Glutamatergic neuron (in vitro differentiated cells): ENCODE measurements at regions not wholly inside any gene's neighbourhood (a gene's known extent, or its start where the extent isn't known, plus 50 kb on each side); places are given as distances from the start of the nearest gene placed in this dataset.

Experiments
- DNase-seq: peaks from one replicate; pipeline ENCODE4 v3.0.0; 2022
- H3K27ac Mint-ChIP-seq: one replicate; pipeline ENCODE4 v1.8.0; 2020; ENCODE audit warnings: mild to moderate bottlenecking, mixed read lengths, inconsistent platforms; ENCODE audit not compliant: unreplicated experiment
- H3K27me3 Mint-ChIP-seq: one replicate; pipeline ENCODE4 v1.8.0; 2020; ENCODE audit warnings: mild to moderate bottlenecking, moderate library complexity, mixed read lengths, inconsistent platforms; ENCODE audit not compliant: unreplicated experiment
- H3K36me3 Mint-ChIP-seq: one replicate; pipeline ENCODE4 v1.8.0; 2020; ENCODE audit warnings: mild to moderate bottlenecking, mixed read lengths, inconsistent platforms; ENCODE audit not compliant: unreplicated experiment
- H3K4me1 Mint-ChIP-seq: one replicate; pipeline ENCODE4 v1.8.0; 2020; ENCODE audit warnings: mild to moderate bottlenecking, low read depth, mixed read lengths, inconsistent platforms; ENCODE audit not compliant: unreplicated experiment
- H3K4me3 Mint-ChIP-seq: one replicate; pipeline ENCODE4 v1.8.0; 2020; ENCODE audit warnings: mild to moderate bottlenecking, mixed read lengths, inconsistent platforms; ENCODE audit not compliant: unreplicated experiment
- H3K9me3 Mint-ChIP-seq: one replicate; pipeline ENCODE4 v1.8.0; 2020; ENCODE audit warnings: mild to moderate bottlenecking, moderate library complexity, mixed read lengths, inconsistent platforms; ENCODE audit not compliant: unreplicated experiment
- CTCF ChIP-seq: fragments of 200-600 bp; sonication (generic); IDR thresholded peaks from one replicate; pipeline ENCODE4 v1.5.0; 2021; ENCODE audit not compliant: partially characterized antibody, unreplicated experiment

GRCh38 chr21:20554785-20555184 lies 443.4 kb upstream of the NCAM2 start:
- no peaks in the 10 kb centered on the region for H3K4me1 Mint-ChIP-seq
- H3K4me3 Mint-ChIP-seq: no peak overlapping the region
- no peak for TF ChIP-seq CTCF
- no peak overlapping the region for H3K27ac Mint-ChIP-seq
- no peaks in the 10 kb centered on the region for H3K9me3 Mint-ChIP-seq
- H3K36me3 Mint-ChIP-seq: no peaks in the 10 kb centered on the region
- H3K27me3 Mint-ChIP-seq: no peaks in the 10 kb centered on the region
- no peak for DNase-seq

GRCh38 chr21:20570824-20571232 lies 427.4 kb upstream of the NCAM2 start:
- Mint-ChIP-seq H3K4me1 (no peaks in the 10 kb centered on the region), H3K27me3 (no peaks in the 10 kb centered on the region), H3K27ac (no peak overlapping the region), H3K4me3 (no peak overlapping the region), H3K9me3 (no peaks in the 10 kb centered on the region), H3K36me3 (no peaks in the 10 kb centered on the region)
- no peak for TF ChIP-seq CTCF
- DNase-seq: no peak

- H3K36me3 Mint-ChIP-seq: no peaks in the 10 kb centered on the region
- H3K27me3 Mint-ChIP-seq: no peaks in the 10 kb centered on the region
- TF ChIP-seq CTCF: no peak
- H3K4me3 Mint-ChIP-seq: no peak overlapping the region
- no peak overlapping the region for H3K27ac Mint-ChIP-seq
- no peaks in the 10 kb centered on the region for H3K9me3 Mint-ChIP-seq
- no peaks in the 10 kb centered on the region for H3K4me1 Mint-ChIP-seq
- DNase-seq: no peak
Measured at GRCh38 chr21:20572582-20572981, 425.6 kb upstream of the NCAM2 start.

GRCh38 chr21:20581361-20581760 lies 416.8 kb upstream of the NCAM2 start:
- no peaks in the 10 kb centered on the region for H3K4me1 Mint-ChIP-seq
- no peak overlapping the region for H3K27ac Mint-ChIP-seq
- H3K36me3 Mint-ChIP-seq: no peaks in the 10 kb centered on the region
- H3K27me3 Mint-ChIP-seq: peaks cover 2% of the 10 kb centered on the region
- TF ChIP-seq CTCF: no peak
- H3K9me3 Mint-ChIP-seq: no peaks in the 10 kb centered on the region
- H3K4me3 Mint-ChIP-seq: no peak overlapping the region
- no peak for DNase-seq

GRCh38 chr21:20591284-20591683 lies 406.9 kb upstream of the NCAM2 start:
- TF ChIP-seq CTCF: no peak
- H3K4me1 Mint-ChIP-seq: no peaks in the 10 kb centered on the region
- H3K36me3 Mint-ChIP-seq: no peaks in the 10 kb centered on the region
- H3K4me3 Mint-ChIP-seq: no peak overlapping the region
- no peaks in the 10 kb centered on the region for H3K27me3 Mint-ChIP-seq
- H3K27ac Mint-ChIP-seq: no peak overlapping the region
- H3K9me3 Mint-ChIP-seq: no peaks in the 10 kb centered on the region
- no peak for DNase-seq
